K562 (cell line): ENCODE measurements at regions not wholly inside any gene's neighbourhood (a gene's known extent, or its start where the extent isn't known, plus 50 kb on each side); places are given as distances from the start of the nearest gene placed in this dataset.

Source experiments
- ATAC-seq: fragments of 200-7000 bp; cut with Tn5 transposase; 3 replicates; pipeline ENCODE4 v1.9.1; 2020; ENCODE audit warnings: moderate library complexity
- BruUV-seq: library from RNA; stranded (reverse); fragments of 400-500 nt; replicated peaks from 2 replicates; lab custom pipeline; 2021; lab: Mats Ljungman, UMichigan
- CTCF ChIA-PET: fragments of 300-600 bp; formaldehyde crosslinking; extraction: SDS; loops from one replicate; lab custom pipeline; 2021; ENCODE audit warnings: low intra/inter-chr PET ratio; lab: Yijun Ruan, JAX
- POLR2A ChIA-PET: fragments of 300-600, 350-650 bp; sonication (Branson Sonifier 250); formaldehyde crosslinking; extraction: SDS; loops from one replicate; lab custom pipeline; 2021; ENCODE audit warnings: antibody characterized with exemption, inconsistent platforms; lab: Yijun Ruan, JAX
- DNase-seq, 4 experiments: peaks; one replicate each; pipeline versions ENCODE4 v3.0.0 to v3.0.0-alpha.2; 2011 to 2018; ENCODE audit warnings: low spot score in 3 of 4, mixed read lengths in 3 of 4; ENCODE audit errors: extremely low read depth in 1 of 4
- FAIRE-seq: peaks from 2 replicates; lab custom pipeline; 2011; peaks lifted over from hg19 to GRCh38; lab: Jason Lieb, UNC
- H2AFZ ChIP-seq: 2 replicates; pipeline ENCODE4 v1.6.0; 2011; ENCODE audit warnings: low read depth, low read length, control low read depth, inconsistent platforms
- H3K27ac ChIP-seq: fragments of 200-600 bp; 3 replicates; pipeline ENCODE4 v1.8.0; 2011; ENCODE audit warnings: low read depth, mild to moderate bottlenecking, control low read depth, inconsistent platforms, low read length, moderate library complexity, mixed read lengths; ENCODE audit errors: extremely low read depth
- H3K27me3 ChIP-seq, 2 experiments: fragments of 300-600 bp in 1 of 2; 2 replicates in 1 of 2; 3 replicates in 1 of 2; pipeline versions ENCODE4 v1.6.0 to v1.8.0; 2011; ENCODE audit warnings: inconsistent platforms in 2 of 2, low read length in 2 of 2, mild to moderate bottlenecking in 1 of 2, mixed read lengths in 1 of 2, moderate library complexity in 1 of 2; ENCODE audit not compliant: control insufficient read depth in 2 of 2, insufficient read depth in 2 of 2
- H3K36me3 ChIP-seq: fragments of 300-600 bp; 3 replicates; pipeline ENCODE4 v1.8.0; 2011; ENCODE audit warnings: mild to moderate bottlenecking, low read length, inconsistent platforms; ENCODE audit not compliant: control insufficient read depth, insufficient read depth
- H3K4me1 ChIP-seq, 2 experiments: fragments of 200-600 bp in 1 of 2; replicated peaks in 1 of 2; 2 replicates in 1 of 2; 3 replicates in 1 of 2; pipeline versions ENCODE4 v1.5.1 to v1.8.0; 2011; ENCODE audit warnings: inconsistent platforms in 2 of 2, low read length in 2 of 2, mild to moderate bottlenecking in 1 of 2, mixed read lengths in 1 of 2, moderate library complexity in 1 of 2; ENCODE audit not compliant: control insufficient read depth in 2 of 2, insufficient read depth in 2 of 2
- H3K4me2 ChIP-seq: 2 replicates; pipeline ENCODE4 v1.6.1; 2011; ENCODE audit warnings: low read length, control low read depth, inconsistent platforms, mixed read lengths; ENCODE audit not compliant: insufficient read depth
- H3K4me3 ChIP-seq: fragments of 200-600 bp; sonication (generic), shearing (Covaris generic); 2 replicates; pipeline ENCODE4 v1.5.1; 2016; ENCODE audit warnings: control low read depth, inconsistent platforms
- H3K79me2 ChIP-seq: fragments of 200-600 bp; 3 replicates; pipeline ENCODE4 v1.8.0; 2011; ENCODE audit warnings: low read length, inconsistent platforms; ENCODE audit not compliant: control insufficient read depth, insufficient read depth
- H3K9ac ChIP-seq, 2 experiments: 2 replicates each; pipeline versions ENCODE4 v1.6.0 to v1.6.1; 2011; ENCODE audit warnings: low read depth in 2 of 2, low read length in 2 of 2, control low read depth in 1 of 2, inconsistent platforms in 1 of 2, mild to moderate bottlenecking in 1 of 2, mixed read lengths in 1 of 2; ENCODE audit not compliant: insufficient read depth in 1 of 2
- H3K9me1 ChIP-seq: one replicate; pipeline ENCODE4 v1.6.0; 2011; ENCODE audit warnings: inconsistent platforms, mild to moderate bottlenecking, low read length, moderate library complexity; ENCODE audit not compliant: control insufficient read depth, insufficient read depth
- H3K9me3 ChIP-seq: replicated peaks from 2 replicates; pipeline ENCODE4 v1.5.1; 2011; ENCODE audit warnings: low read depth, low read length, inconsistent platforms; ENCODE audit not compliant: control insufficient read depth, insufficient read depth
- H4K20me1 ChIP-seq: replicated peaks from 2 replicates; pipeline ENCODE4 v1.6.1; 2011; ENCODE audit warnings: low read length, inconsistent platforms, mixed read lengths; ENCODE audit not compliant: control insufficient read depth, insufficient read depth
- CHD2 ChIP-seq: IDR thresholded peaks from 2 replicates; pipeline ENCODE4 v1.6.1; 2011; ENCODE audit warnings: low read depth, low read length
- HDGF ChIP-seq: fragments of 450-650 bp; IDR thresholded peaks from 2 replicates; pipeline ENCODE4 v1.6.1; 2016
- HIVEP1 ChIP-seq: fragments of 250-450 bp; sonication (Bioruptor Pico); IDR thresholded peaks from 2 replicates; pipeline ENCODE4 v1.4.0; 2020; ENCODE audit warnings: mild to moderate bottlenecking
- NFIC ChIP-seq: fragments of 450-650 bp; IDR thresholded peaks from 2 replicates; pipeline ENCODE4 v1.6.1; 2017; ENCODE audit warnings: mild to moderate bottlenecking, inconsistent platforms
- POLR2AphosphoS2 ChIP-seq: IDR thresholded peaks from 2 replicates; pipeline ENCODE4 v1.6.1; 2012; ENCODE audit warnings: low read length, improper control_type of control experiment
- RERE ChIP-seq: sonication (generic); formaldehyde crosslinking; IDR thresholded peaks from 2 replicates; pipeline ENCODE4 v1.8.0; 2023; ENCODE audit warnings: missing genetic modification reagents, mild to moderate bottlenecking, borderline replicate concordance
- SAP30 ChIP-seq: fragments of 200-600 bp; sonication (generic); IDR thresholded peaks from 2 replicates; pipeline ENCODE4 v1.6.1; 2012; ENCODE audit warnings: borderline replicate concordance, low read depth, mild to moderate bottlenecking, moderate library complexity, low read length, control low read depth, inconsistent platforms; ENCODE audit not compliant: insufficient read depth, poor library complexity, severe bottlenecking
- STAT5B ChIP-seq: fragments of 250-450 bp; sonication (Bioruptor Pico); IDR thresholded peaks from 2 replicates; pipeline ENCODE4 v1.8.0; 2021; ENCODE audit warnings: mild to moderate bottlenecking, inconsistent platforms
- ZFX ChIP-seq: sonication (generic); formaldehyde crosslinking; IDR thresholded peaks from 2 replicates; pipeline ENCODE4 v1.8.0; 2022; ENCODE audit warnings: mild to moderate bottlenecking, missing genetic modification reagents, moderate library complexity
- ZNF121 ChIP-seq: sonication (generic); formaldehyde crosslinking; conservative IDR thresholded peaks from 2 replicates; pipeline ENCODE4 v1.8.0; 2022; ENCODE audit warnings: missing genetic modification reagents
- ZNF316 ChIP-seq: fragments of 450-650 bp; IDR thresholded peaks from 2 replicates; pipeline ENCODE4 v1.6.1; 2016
- WGBS: fragments of 100-300 bp; shearing (Covaris generic); methylation state at CpG from one replicate; pipeline ENCODE4 v1.1.6; 2016; ENCODE audit warnings: low coverage, mixed read lengths; ENCODE audit not compliant: insufficient coverage; ENCODE audit errors: missing lambda C conversion rate; 5-methylcytosine and 5-hydroxymethylcytosine counted together
- in situ Hi-C: fragments of 300-500 bp; cut with MboI; formaldehyde crosslinking; loops from 4 replicates; pipeline ENCODE4 v1.15.0; 2018; ENCODE audit warnings: inconsistent platforms, mixed read lengths
- intact Hi-C: fragments of 100-400 bp; cut with micrococcal nuclease; formaldehyde crosslinking; loops from 2 replicates; pipeline ENCODE4 v1.14.2; 2022

GRCh38 chr6:80531681-80532619 lies 425.5 kb downstream of the BCKDHB start:
- in situ Hi-C loops (no loop called here), intact Hi-C loops (no loop called here)
- no peak overlapping the region for H3K4me3 ChIP-seq
- H3K36me3 ChIP-seq = no peaks in the 10 kb centered on the region
- no peaks in the 10 kb centered on the region for H4K20me1 ChIP-seq
- H3K9me3 ChIP-seq = no peaks in the 10 kb centered on the region
- no peaks in the 10 kb centered on the region for H3K9me1 ChIP-seq
- peak; percentile 10; the same call in 1 of the 2 replicates for TF ChIP-seq ZNF316
- no peak for TF ChIP-seq POLR2AphosphoS2
- TF ChIP-seq, all 486 proteins: peak for 1
- no peak overlapping the region for H3K27ac ChIP-seq
- no peak overlapping the region for H2AFZ ChIP-seq
- BruUV-seq = no TSS peak
- DNase-seq (no peak), ATAC-seq (no peak), FAIRE-seq (no peak)
- no peaks in the 10 kb centered on the region for H3K27me3 ChIP-seq
- H3K79me2 ChIP-seq = no peaks in the 10 kb centered on the region
- ChIA-PET CTCF (no interaction called here), POLR2A (no interaction called here)
- H3K9ac ChIP-seq = no peak overlapping the region
- H3K4me1 ChIP-seq = no peaks in the 10 kb centered on the region
- WGBS = 1% methylated on average over 4 of the region's 4 CpGs
- H3K4me2 ChIP-seq = no peak overlapping the region

- Histone ChIP-seq H3K79me2 (no peaks in the 10 kb centered on the region), H3K27me3 (no peaks in the 10 kb centered on the region), H3K27ac (no peak overlapping the region), H4K20me1 (no peaks in the 10 kb centered on the region), H3K4me3 (no peak overlapping the region), H3K9ac (no peak overlapping the region), H3K36me3 (no peaks in the 10 kb centered on the region), H2AFZ (no peak overlapping the region), H3K9me3 (no peaks in the 10 kb centered on the region), H3K9me1 (no peaks in the 10 kb centered on the region), H3K4me1 (no peaks in the 10 kb centered on the region), H3K4me2 (no peak overlapping the region)
- DNase-seq = no peak
- POLR2A ChIA-PET = no interaction called here
- no peak for ATAC-seq
- 0% methylated on average over 3 of the region's 3 CpGs for WGBS
- no TSS peak for BruUV-seq
- CTCF ChIA-PET = no interaction called here
- FAIRE-seq = no peak
- in situ Hi-C loops = no loop called here
- intact Hi-C loops = no loop called here
- TF ChIP-seq CHD2 = no peak
- TF ChIP-seq ZNF121 = no peak
- TF ChIP-seq HDGF = no peak
- TF ChIP-seq STAT5B (CRISPR knock-in tag) = no peak
- no peak for TF ChIP-seq ZFX (CRISPR knock-in tag)
- no peak for TF ChIP-seq SAP30
- no peak for TF ChIP-seq NFIC
- TF ChIP-seq RERE = no peak
- TF ChIP-seq HIVEP1 (CRISPR knock-in tag) = no peak
These were observed 423.6 kb downstream of the BCKDHB start for GRCh38 chr6:80530103-80530502.
